Breast epithelium (tissue), 4 donors: ENCODE measurements at regions not wholly inside any gene's neighbourhood (a gene's known extent, or its start where the extent isn't known, plus 50 kb on each side); places are given as distances from the start of the nearest gene placed in this dataset.

Experiments used
- DNase-seq, 2 donors: peaks; one replicate each; pipeline ENCODE4 v3.0.0-alpha.2; 2019; ENCODE audit warnings: low spot score in 2 of 2
- H3K27ac ChIP-seq, 2 donors: fragments of 200-600 bp; sonication (generic) in 1 of 2; one replicate each; pipeline ENCODE4 v1.5.1; 2016 to 2019; ENCODE audit warnings: mild to moderate bottlenecking in 1 of 2
- H3K27me3 ChIP-seq, 2 donors: fragments of 200-600 bp; sonication (generic) in 1 of 2; one replicate each; pipeline versions ENCODE4 v1.5.1 to v1.6.0; 2017 to 2019; ENCODE audit warnings: control low read depth in 1 of 2, mild to moderate bottlenecking in 1 of 2
- H3K36me3 ChIP-seq: fragments of 200-600 bp; one replicate; pipeline ENCODE4 v1.5.1; 2019
- H3K4me1 ChIP-seq, 2 donors: fragments of 200-600 bp; sonication (generic); one replicate each; pipeline ENCODE4 v1.5.1; 2016 to 2019; ENCODE audit warnings: control low read depth in 1 of 2
- H3K4me3 ChIP-seq, 3 donors: fragments of 200-600 bp; sonication (generic); 1 replicate in 2 of 3; 2 replicates in 1 of 3; pipeline ENCODE4 v1.5.1; 2016 to 2019; ENCODE audit warnings: mild to moderate bottlenecking in 3 of 3, moderate library complexity in 2 of 3
- H3K9me3 ChIP-seq, 2 donors: fragments of 200-600 bp; sonication (generic) in 1 of 2; one replicate each; pipeline ENCODE4 v1.5.1; 2016 to 2019; ENCODE audit warnings: control low read depth in 1 of 2
- POLR2A ChIP-seq: fragments of 450-650 bp; IDR thresholded peaks from one replicate; pipeline ENCODE4 v1.6.1; 2016; ENCODE audit warnings: antibody characterized with exemption, mild to moderate bottlenecking, moderate library complexity
- POLR2AphosphoS5 ChIP-seq, 3 donors: sonication (generic); formaldehyde crosslinking; IDR thresholded peaks; one replicate each; pipeline ENCODE4 v1.6.1; 2017; ENCODE audit warnings: antibody characterized with exemption in 3 of 3
- intact Hi-C: fragments of 100-400 bp; cut with DNase I; formaldehyde crosslinking; loops from one replicate; pipeline ENCODE4 v1.15.1; 2023; ENCODE audit warnings: low total_unique reads
- TF ChIP-seq, protein P1 (sequence below), 3 donors: fragments of 450-650 bp; IDR thresholded peaks; one replicate each; pipeline ENCODE4 v1.5.1; 2016 to 2017; ENCODE audit warnings: antibody characterized with exemption in 3 of 3, mild to moderate bottlenecking in 3 of 3, moderate library complexity in 3 of 3

DNA sequence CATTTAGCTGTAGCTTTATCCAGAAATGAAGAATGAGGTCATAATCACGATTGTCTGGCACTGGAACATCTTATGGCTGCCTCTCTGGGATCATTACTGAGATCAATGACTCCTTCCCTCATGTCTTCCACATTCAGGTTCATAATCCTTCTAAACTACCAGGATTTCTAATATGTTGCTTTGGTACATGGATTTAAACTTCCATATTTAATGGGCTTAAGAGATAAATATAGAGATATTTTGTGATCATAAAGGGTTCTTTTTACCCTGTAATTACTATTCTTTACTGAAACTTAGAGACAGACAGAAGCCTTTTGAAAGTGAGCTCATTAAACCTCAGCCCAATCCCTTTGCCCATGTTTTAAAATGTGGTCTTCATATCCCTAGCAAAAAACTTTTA, 575.4 kb upstream of the ALCAM start:
- no peak overlapping the region for H3K27ac ChIP-seq
- intact Hi-C loops, result no loop called here
- H3K9me3 ChIP-seq, result no peaks in the 10 kb centered on the region
- no peak for DNase-seq
- H3K4me1 ChIP-seq, result no peaks in the 10 kb centered on the region
- H3K36me3 ChIP-seq, result no peaks in the 10 kb centered on the region
- H3K4me3 ChIP-seq, result no peak overlapping the region
- H3K27me3 ChIP-seq, result no peaks in the 10 kb centered on the region
- TF ChIP-seq POLR2A, result no peak
- TF ChIP-seq, protein P1, sequence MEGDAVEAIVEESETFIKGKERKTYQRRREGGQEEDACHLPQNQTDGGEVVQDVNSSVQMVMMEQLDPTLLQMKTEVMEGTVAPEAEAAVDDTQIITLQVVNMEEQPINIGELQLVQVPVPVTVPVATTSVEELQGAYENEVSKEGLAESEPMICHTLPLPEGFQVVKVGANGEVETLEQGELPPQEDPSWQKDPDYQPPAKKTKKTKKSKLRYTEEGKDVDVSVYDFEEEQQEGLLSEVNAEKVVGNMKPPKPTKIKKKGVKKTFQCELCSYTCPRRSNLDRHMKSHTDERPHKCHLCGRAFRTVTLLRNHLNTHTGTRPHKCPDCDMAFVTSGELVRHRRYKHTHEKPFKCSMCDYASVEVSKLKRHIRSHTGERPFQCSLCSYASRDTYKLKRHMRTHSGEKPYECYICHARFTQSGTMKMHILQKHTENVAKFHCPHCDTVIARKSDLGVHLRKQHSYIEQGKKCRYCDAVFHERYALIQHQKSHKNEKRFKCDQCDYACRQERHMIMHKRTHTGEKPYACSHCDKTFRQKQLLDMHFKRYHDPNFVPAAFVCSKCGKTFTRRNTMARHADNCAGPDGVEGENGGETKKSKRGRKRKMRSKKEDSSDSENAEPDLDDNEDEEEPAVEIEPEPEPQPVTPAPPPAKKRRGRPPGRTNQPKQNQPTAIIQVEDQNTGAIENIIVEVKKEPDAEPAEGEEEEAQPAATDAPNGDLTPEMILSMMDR (IDR thresholded peaks at IDR 0.05), result no peak
- TF ChIP-seq POLR2AphosphoS5 (IDR thresholded peaks at IDR 0.05), result no peak

GRCh38 chr3:104796556-104796955, 570.2 kb upstream of the ALCAM start:
- Histone ChIP-seq H3K9me3 (no peaks in the 10 kb centered on the region), H3K27me3 (no peaks in the 10 kb centered on the region), H3K4me1 (no peaks in the 10 kb centered on the region), H3K27ac (no peak overlapping the region), H3K36me3 (no peaks in the 10 kb centered on the region), H3K4me3 (no peak overlapping the region)
- DNase-seq, result no peak
- TF ChIP-seq POLR2AphosphoS5 (IDR thresholded peaks at IDR 0.05) (no peak), POLR2A (no peak)
- TF ChIP-seq, protein P1 (IDR thresholded peaks at IDR 0.05), result no peak
- intact Hi-C loops, result no loop called here

GRCh38 chr3:104805042-104805441, 561.7 kb upstream of the ALCAM start:
- Histone ChIP-seq H3K27ac (no peak overlapping the region), H3K4me1 (no peaks in the 10 kb centered on the region), H3K27me3 (no peaks in the 10 kb centered on the region), H3K9me3 (no peaks in the 10 kb centered on the region), H3K4me3 (no peak overlapping the region), H3K36me3 (no peaks in the 10 kb centered on the region)
- no peak for DNase-seq
- TF ChIP-seq, protein P1 (IDR thresholded peaks at IDR 0.05), result no peak
- intact Hi-C loops, result no loop called here

DNA sequence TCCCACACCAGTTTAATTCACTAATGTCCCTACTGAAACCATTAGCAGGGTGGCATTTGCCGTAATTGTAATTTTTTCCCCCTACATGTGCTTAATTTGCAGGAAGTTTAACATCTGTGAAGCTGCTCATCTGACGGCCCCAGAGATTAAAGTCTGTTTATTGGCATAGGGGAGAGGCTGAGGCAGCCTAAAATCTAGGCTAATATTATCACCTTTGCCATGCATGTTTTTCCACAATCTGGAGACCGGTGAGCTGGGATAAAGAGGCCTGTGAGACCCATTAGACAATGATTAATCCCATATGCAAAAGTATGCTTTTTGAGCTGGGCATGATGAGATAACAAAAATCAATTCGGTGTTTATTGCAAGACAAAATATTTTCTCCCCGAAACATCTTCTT, 561.2 kb upstream of the ALCAM start:
- H3K9me3 ChIP-seq, result no peaks in the 10 kb centered on the region
- no peak overlapping the region for H3K27ac ChIP-seq
- no peak overlapping the region for H3K4me3 ChIP-seq
- H3K27me3 ChIP-seq, result no peaks in the 10 kb centered on the region
- no peak for DNase-seq
- no peaks in the 10 kb centered on the region for H3K36me3 ChIP-seq
- no peaks in the 10 kb centered on the region for H3K4me1 ChIP-seq
- intact Hi-C loops, result no loop called here
- TF ChIP-seq POLR2A (no peak), POLR2AphosphoS5 (IDR thresholded peaks at IDR 0.05) (no peak)
- TF ChIP-seq, protein P1 (IDR thresholded peaks at IDR 0.05), result no peak

- H3K27me3 ChIP-seq, result no peaks in the 10 kb centered on the region
- intact Hi-C loops, result no loop called here
- DNase-seq, result no peak
- no peak overlapping the region for H3K4me3 ChIP-seq
- no peaks in the 10 kb centered on the region for H3K9me3 ChIP-seq
- no peak for TF ChIP-seq POLR2A
- TF ChIP-seq, protein P1 (IDR thresholded peaks at IDR 0.05), result no peak
- TF ChIP-seq POLR2AphosphoS5 (IDR thresholded peaks at IDR 0.05), result no peak
- H3K27ac ChIP-seq, result no peak overlapping the region
- no peaks in the 10 kb centered on the region for H3K36me3 ChIP-seq
- H3K4me1 ChIP-seq, result no peaks in the 10 kb centered on the region
Observed at GRCh38 chr3:104810896-104811295, 555.8 kb upstream of the ALCAM start.
